ENCODE measurements at regions not wholly inside any gene's neighbourhood (a gene's known extent, or its start where the extent isn't known, plus 50 kb on each side); places are given as distances from the start of the nearest gene placed in this dataset.

GRCh38 chr12:25813843-25814242 is 144.6 kb upstream of the RASSF8 start:
- TF ChIP-seq CTCF (IDR thresholded peaks at IDR 0.05; ENCODE audit: borderline replicate concordance, extremely low read depth, low read length, poor library complexity, severe bottlenecking) (no peak), EZH2 (IDR thresholded peaks at IDR 0.05; ENCODE audit: borderline replicate concordance, low read depth, low read length, severe bottlenecking) (no peak)

All from DND-41 (cell line).